DND-41 (cell line): ENCODE measurements at regions not wholly inside any gene's neighbourhood (a gene's known extent, or its start where the extent isn't known, plus 50 kb on each side); places are given as distances from the start of the nearest gene placed in this dataset.

Experiments used
- ATAC-seq: fragments of 200-7000 bp; cut with Tn5 transposase; 3 replicates; pipeline ENCODE4 v1.9.1; 2021; ENCODE audit warnings: low read depth; ENCODE audit not compliant: insufficient read depth
- DNase-seq: peaks from one replicate; pipeline ENCODE4 v3.0.0-alpha.2; 2020
- H2AFZ ChIP-seq: 2 replicates; pipeline ENCODE4 v1.6.0; 2012; ENCODE audit warnings: low read depth, low read length
- H3K27ac ChIP-seq: 2 replicates; pipeline ENCODE4 v1.5.1; 2012; ENCODE audit warnings: low read length, inconsistent platforms
- H3K27me3 ChIP-seq: fragments of 200-600 bp; sonication (generic); 2 replicates; pipeline ENCODE4 v1.6.0; 2012; ENCODE audit warnings: low read length, mild to moderate bottlenecking, inconsistent platforms; ENCODE audit not compliant: insufficient read depth, poor library complexity
- H3K36me3 ChIP-seq: 2 replicates; pipeline ENCODE4 v1.5.1; 2012; ENCODE audit warnings: low read length, inconsistent platforms; ENCODE audit not compliant: insufficient read depth
- H3K4me1 ChIP-seq: 2 replicates; pipeline ENCODE4 v1.5.1; 2012; ENCODE audit warnings: mild to moderate bottlenecking, low read length; ENCODE audit not compliant: insufficient read depth
- H3K4me2 ChIP-seq: 2 replicates; pipeline ENCODE4 v1.6.0; 2012; ENCODE audit warnings: mild to moderate bottlenecking, moderate library complexity, low read length, inconsistent platforms; ENCODE audit not compliant: insufficient read depth
- H3K4me3 ChIP-seq, 2 experiments: fragments of 200-600 bp in 1 of 2; shearing (Covaris generic) in 1 of 2; 2 replicates each; pipeline ENCODE4 v1.5.1; 2012 to 2016; ENCODE audit warnings: inconsistent platforms in 2 of 2, low read length in 2 of 2, mild to moderate bottlenecking in 2 of 2, low read depth in 1 of 2, moderate library complexity in 1 of 2
- H3K79me2 ChIP-seq: 2 replicates; pipeline ENCODE4 v1.6.0; 2012; ENCODE audit warnings: low read length, inconsistent platforms; ENCODE audit not compliant: insufficient read depth
- H3K9ac ChIP-seq: 2 replicates; pipeline ENCODE4 v1.6.0; 2012; ENCODE audit warnings: low read depth, mild to moderate bottlenecking, inconsistent platforms, low read length, moderate library complexity
- H3K9me3 ChIP-seq: 2 replicates; pipeline ENCODE4 v1.5.1; 2012; ENCODE audit warnings: low read length, moderate library complexity, mild to moderate bottlenecking, inconsistent platforms; ENCODE audit not compliant: insufficient read depth, severe bottlenecking
- H4K20me1 ChIP-seq: 2 replicates; pipeline ENCODE4 v1.6.0; 2012; ENCODE audit warnings: low read length; ENCODE audit not compliant: insufficient read depth
- EZH2 ChIP-seq: IDR thresholded peaks from 3 replicates; pipeline ENCODE4 v1.6.1; 2012; ENCODE audit warnings: borderline replicate concordance, low read depth, mild to moderate bottlenecking, moderate library complexity, low read length, inconsistent platforms; ENCODE audit not compliant: severe bottlenecking
- TF ChIP-seq, protein P1 (sequence below): IDR thresholded peaks from 2 replicates; pipeline ENCODE4 v1.5.1; 2012; ENCODE audit warnings: borderline replicate concordance, low read length, moderate library complexity, mild to moderate bottlenecking; ENCODE audit not compliant: poor library complexity, severe bottlenecking; ENCODE audit errors: extremely low read depth

- H3K9me3 ChIP-seq, result no peaks in the 10 kb centered on the region
- ATAC-seq (no peak), DNase-seq (no peak)
- no peak overlapping the region for H3K27ac ChIP-seq
- H2AFZ ChIP-seq, result no peak overlapping the region
- H3K27me3 ChIP-seq, result no peaks in the 10 kb centered on the region
- no peaks in the 10 kb centered on the region for H3K79me2 ChIP-seq
- no peak overlapping the region for H3K4me3 ChIP-seq
- no peak overlapping the region for H3K9ac ChIP-seq
- TF ChIP-seq EZH2, result no peak
- TF ChIP-seq, protein P1, sequence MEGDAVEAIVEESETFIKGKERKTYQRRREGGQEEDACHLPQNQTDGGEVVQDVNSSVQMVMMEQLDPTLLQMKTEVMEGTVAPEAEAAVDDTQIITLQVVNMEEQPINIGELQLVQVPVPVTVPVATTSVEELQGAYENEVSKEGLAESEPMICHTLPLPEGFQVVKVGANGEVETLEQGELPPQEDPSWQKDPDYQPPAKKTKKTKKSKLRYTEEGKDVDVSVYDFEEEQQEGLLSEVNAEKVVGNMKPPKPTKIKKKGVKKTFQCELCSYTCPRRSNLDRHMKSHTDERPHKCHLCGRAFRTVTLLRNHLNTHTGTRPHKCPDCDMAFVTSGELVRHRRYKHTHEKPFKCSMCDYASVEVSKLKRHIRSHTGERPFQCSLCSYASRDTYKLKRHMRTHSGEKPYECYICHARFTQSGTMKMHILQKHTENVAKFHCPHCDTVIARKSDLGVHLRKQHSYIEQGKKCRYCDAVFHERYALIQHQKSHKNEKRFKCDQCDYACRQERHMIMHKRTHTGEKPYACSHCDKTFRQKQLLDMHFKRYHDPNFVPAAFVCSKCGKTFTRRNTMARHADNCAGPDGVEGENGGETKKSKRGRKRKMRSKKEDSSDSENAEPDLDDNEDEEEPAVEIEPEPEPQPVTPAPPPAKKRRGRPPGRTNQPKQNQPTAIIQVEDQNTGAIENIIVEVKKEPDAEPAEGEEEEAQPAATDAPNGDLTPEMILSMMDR, result no peak
- no peak overlapping the region for H3K4me2 ChIP-seq
- H3K36me3 ChIP-seq, result no peaks in the 10 kb centered on the region
- H4K20me1 ChIP-seq, result no peaks in the 10 kb centered on the region
- H3K4me1 ChIP-seq, result peaks cover 15% of the 10 kb centered on the region
These were observed 689.4 kb upstream of the SLC8A1 start for GRCh38 chr2:41141146-41141791.

DNA sequence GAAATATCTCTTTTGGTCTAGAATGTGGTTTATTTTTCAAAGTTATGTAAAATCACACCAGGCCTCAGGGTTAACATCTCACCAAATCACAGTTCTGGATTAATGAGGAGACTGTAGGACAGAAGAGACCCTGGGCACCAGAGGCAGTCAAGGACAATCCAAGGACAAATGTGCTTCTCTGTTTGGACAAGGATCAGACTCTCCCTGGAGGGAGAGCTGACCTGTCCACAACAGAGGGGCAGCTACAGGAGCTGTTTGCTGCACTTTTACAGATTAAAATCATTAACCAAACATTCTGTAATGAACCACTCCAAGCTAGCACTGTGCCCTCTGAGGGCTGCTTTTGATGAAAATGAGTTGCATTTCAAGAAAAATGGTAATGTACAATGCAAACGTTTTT, 690.6 kb upstream of the SLC8A1 start:
- Histone ChIP-seq H3K9ac (no peak overlapping the region), H3K4me1 (peaks cover 4% of the 10 kb centered on the region), H3K27me3 (no peaks in the 10 kb centered on the region), H3K27ac (no peak overlapping the region), H3K36me3 (no peaks in the 10 kb centered on the region), H3K4me2 (no peak overlapping the region), H3K79me2 (no peaks in the 10 kb centered on the region), H2AFZ (no peak overlapping the region), H3K4me3 (no peak overlapping the region), H3K9me3 (no peaks in the 10 kb centered on the region), H4K20me1 (no peaks in the 10 kb centered on the region)
- ATAC-seq (no peak), DNase-seq (no peak)
- no peak for TF ChIP-seq EZH2
- TF ChIP-seq, protein P1, result no peak

GRCh38 chr2:41145066-41145465, 693.2 kb upstream of the SLC8A1 start:
- Histone ChIP-seq H2AFZ (no peak overlapping the region), H3K4me2 (no peak overlapping the region), H3K9me3 (no peaks in the 10 kb centered on the region), H3K27me3 (no peaks in the 10 kb centered on the region), H3K4me3 (no peak overlapping the region), H3K4me1 (no peaks in the 10 kb centered on the region), H3K36me3 (no peaks in the 10 kb centered on the region), H4K20me1 (no peaks in the 10 kb centered on the region), H3K9ac (no peak overlapping the region), H3K27ac (no peak overlapping the region), H3K79me2 (no peaks in the 10 kb centered on the region)
- ATAC-seq (no peak), DNase-seq (no peak)
- TF ChIP-seq EZH2, result no peak
- TF ChIP-seq, protein P1, result no peak
